Calu3 (cell line): ENCODE measurements at regions not wholly inside any gene's neighbourhood (a gene's known extent, or its start where the extent isn't known, plus 50 kb on each side); places are given as distances from the start of the nearest gene placed in this dataset.

Experiments
- BruUV-seq: library from RNA; stranded (reverse); fragments of 400-500 nt; replicated peaks from 2 replicates; lab custom pipeline; 2021; lab: Mats Ljungman, UMichigan
- CTCF ChIA-PET: fragments of 300-600 bp; sonication (Branson Sonifier 250); formaldehyde crosslinking; loops from one replicate; lab custom pipeline; 2022; ENCODE audit warnings: antibody characterized with exemption; lab: Charles Lee
- DNase-seq: peaks from one replicate; pipeline ENCODE4 v3.0.0; 2022
- H3K27ac Mint-ChIP-seq: one replicate; pipeline ENCODE4 v1.8.0; 2022; ENCODE audit warnings: mixed read lengths; ENCODE audit not compliant: unreplicated experiment
- H3K27me3 Mint-ChIP-seq: one replicate; pipeline ENCODE4 v1.8.0; 2022; ENCODE audit warnings: mixed read lengths; ENCODE audit not compliant: unreplicated experiment
- H3K36me3 Mint-ChIP-seq: one replicate; pipeline ENCODE4 v1.8.0; 2022; ENCODE audit warnings: mild to moderate bottlenecking, moderate library complexity, mixed read lengths; ENCODE audit not compliant: insufficient read depth, unreplicated experiment
- H3K4me1 Mint-ChIP-seq: one replicate; pipeline ENCODE4 v1.8.0; 2022; ENCODE audit warnings: mild to moderate bottlenecking, low read depth, mixed read lengths; ENCODE audit not compliant: unreplicated experiment
- H3K4me3 Mint-ChIP-seq: one replicate; pipeline ENCODE4 v1.8.0; 2022; ENCODE audit warnings: mild to moderate bottlenecking, low read depth, moderate library complexity, mixed read lengths; ENCODE audit not compliant: unreplicated experiment
- H3K9me3 Mint-ChIP-seq: one replicate; pipeline ENCODE4 v1.8.0; 2022; ENCODE audit warnings: low read depth, mixed read lengths; ENCODE audit not compliant: unreplicated experiment
- CTCF ChIP-seq: fragments of 200-600 bp; IDR thresholded peaks from one replicate; pipeline ENCODE4 v1.8.0; 2022; ENCODE audit warnings: antibody characterized with exemption; ENCODE audit not compliant: unreplicated experiment
- intact Hi-C: fragments of 100-400 bp; cut with micrococcal nuclease; formaldehyde crosslinking; loops from one replicate; pipeline ENCODE4 v1.10.0; 2022; ENCODE audit not compliant: unreplicated experiment

GRCh38 chr7:117993377-117994003, 120.2 kb upstream of the CTTNBP2 start:
- Mint-ChIP-seq H3K36me3 (peaks cover 6% of the 10 kb centered on the region), H3K27me3 (no peaks in the 10 kb centered on the region), H3K9me3 (peaks cover 3% of the 10 kb centered on the region), H3K4me3 (no peak overlapping the region), H3K27ac (no peak overlapping the region), H3K4me1 (peaks cover 12% of the 10 kb centered on the region)
- no TSS peak for BruUV-seq
- peak; percentile 55 for TF ChIP-seq CTCF
- CTCF ChIA-PET, result interaction anchor here (0.6 to 1.2 kb wide), 6 partner anchors 14 to 160 kb away, joined by 3 to 4 read pairs (median 4); no protein-coding TSS in a partner anchor
- DNase-seq, result peak; percentile 47
- intact Hi-C loops, result loop anchor here (10.0 kb wide), 1 partner anchor 111 kb away; no protein-coding TSS in a partner anchor

GRCh38 chr7:117995850-117996650, 122.8 kb upstream of the CTTNBP2 start:
- no peaks in the 10 kb centered on the region for H3K27me3 Mint-ChIP-seq

GRCh38 chr7:117997862-117998825, 124.9 kb upstream of the CTTNBP2 start:
- BruUV-seq, result no TSS peak
- Mint-ChIP-seq H3K9me3 (no peaks in the 10 kb centered on the region), H3K27me3 (no peaks in the 10 kb centered on the region), H3K27ac (peak overlapping the region; percentile 37), H3K36me3 (peaks cover 6% of the 10 kb centered on the region), H3K4me3 (no peak overlapping the region), H3K4me1 (peaks cover 16% of the 10 kb centered on the region)
- intact Hi-C loops, result loop anchor here (10.0 kb wide), 1 partner anchor 107 kb away; no protein-coding TSS in a partner anchor
- no peak for TF ChIP-seq CTCF
- CTCF ChIA-PET, result interaction anchor here (0.6 kb wide), 1 partner anchor 126 kb away, joined by 7 read pairs; no protein-coding TSS in a partner anchor
- DNase-seq, result no peak

More at GRCh38 chr7:117995850-117996650, 122.8 kb upstream of the CTTNBP2 start:
- no peak for DNase-seq
- CTCF ChIA-PET, result no interaction called here
- H3K27ac Mint-ChIP-seq, result no peak overlapping the region
- H3K36me3 Mint-ChIP-seq, result peaks cover 6% of the 10 kb centered on the region
- H3K9me3 Mint-ChIP-seq, result peaks cover 3% of the 10 kb centered on the region
- H3K4me3 Mint-ChIP-seq, result no peak overlapping the region
- no peak for TF ChIP-seq CTCF
- peaks cover 16% of the 10 kb centered on the region for H3K4me1 Mint-ChIP-seq
- intact Hi-C loops, result loop anchor here (10.0 kb wide), 1 partner anchor 109 kb away; no protein-coding TSS in a partner anchor
- BruUV-seq, result no TSS peak
